Testis (tissue), 2 donors: ENCODE measurements at regions not wholly inside any gene's neighbourhood (a gene's known extent, or its start where the extent isn't known, plus 50 kb on each side); places are given as distances from the start of the nearest gene placed in this dataset.

Experiments
- DNase-seq: peaks from one replicate; pipeline ENCODE4 v3.0.0-alpha.2; 2019
- H3K27ac ChIP-seq, 2 donors: fragments of 200-600 bp; sonication (generic); one replicate each; pipeline ENCODE4 v1.5.1; 2019
- H3K27me3 ChIP-seq: fragments of 200-600 bp; sonication (generic); one replicate; pipeline ENCODE4 v1.5.1; 2019
- H3K36me3 ChIP-seq: fragments of 200-600 bp; sonication (generic); one replicate; pipeline ENCODE4 v1.5.1; 2017; ENCODE audit warnings: low read depth; ENCODE audit errors: missing control alignments
- H3K4me1 ChIP-seq: fragments of 200-600 bp; sonication (generic); one replicate; pipeline ENCODE4 v1.5.1; 2019
- H3K4me3 ChIP-seq, 2 donors: fragments of 200-600 bp; sonication (generic); one replicate each; pipeline ENCODE4 v1.5.1; 2017 to 2019
- H3K9me3 ChIP-seq: fragments of 200-600 bp; sonication (generic); one replicate; pipeline ENCODE4 v1.5.1; 2017
- CTCF ChIP-seq, 3 experiments: fragments of 450-650 bp in 2 of 3; fragments of 200-600 bp in 1 of 3; sonication (generic) in 1 of 3; IDR thresholded peaks; one replicate each; pipeline ENCODE4 v1.5.1; 2016 to 2019; ENCODE audit warnings: antibody characterized with exemption in 3 of 3, mild to moderate bottlenecking in 2 of 3, moderate library complexity in 1 of 3
- POLR2A ChIP-seq: fragments of 450-650 bp; IDR thresholded peaks from one replicate; pipeline ENCODE4 v1.6.1; 2017; ENCODE audit warnings: antibody characterized with exemption, mild to moderate bottlenecking, moderate library complexity
- WGBS, 2 donors: methylation state at CpG; one replicate each; pipeline ENCODE4 v1.1.5; 2018; 5-methylcytosine and 5-hydroxymethylcytosine counted together
- intact Hi-C: fragments of 100-400 bp; cut with DNase I; formaldehyde crosslinking; loops from one replicate; pipeline ENCODE4 v1.15.1; 2023; ENCODE audit warnings: low total_unique reads

GRCh38 chr1:91130256-91130985 is 108.6 kb upstream of the ZNF644 start:
- Histone ChIP-seq H3K27ac (no peak overlapping the region), H3K4me3 (no peak overlapping the region), H3K4me1 (no peaks in the 10 kb centered on the region), H3K36me3 (no peaks in the 10 kb centered on the region), H3K9me3 (no peaks in the 10 kb centered on the region), H3K27me3 (no peaks in the 10 kb centered on the region)
- no peak for DNase-seq
- WGBS, 2 donors: 93 to 95% methylated on average over 5 of the region's 5 CpGs
- TF ChIP-seq CTCF (IDR thresholded peaks at IDR 0.05): no peak
- no peak for TF ChIP-seq POLR2A
- intact Hi-C loops: no loop called here

GRCh38 chr1:91129458-91129857 is 107.6 kb upstream of the ZNF644 start:
- WGBS, 2 donors: 47 to 61% methylated on average over 3 of the region's 3 CpGs
- no peak for DNase-seq
- intact Hi-C loops: no loop called here
- Histone ChIP-seq H3K4me3 (no peak overlapping the region), H3K27ac (no peak overlapping the region), H3K9me3 (no peaks in the 10 kb centered on the region), H3K4me1 (no peaks in the 10 kb centered on the region), H3K36me3 (no peaks in the 10 kb centered on the region), H3K27me3 (no peaks in the 10 kb centered on the region)
- TF ChIP-seq POLR2A (no peak), CTCF (IDR thresholded peaks at IDR 0.05) (no peak)

GRCh38 chr1:91129017-91129416 is 107.2 kb upstream of the ZNF644 start:
- TF ChIP-seq POLR2A (no peak), CTCF (IDR thresholded peaks at IDR 0.05) (no peak)
- intact Hi-C loops: no loop called here
- H3K4me1 ChIP-seq: no peaks in the 10 kb centered on the region
- no peaks in the 10 kb centered on the region for H3K36me3 ChIP-seq
- H3K4me3 ChIP-seq: no peak overlapping the region
- DNase-seq: no peak
- 46 to 89% methylated on average over 1 of the region's 1 CpG for WGBS, 2 donors
- no peak overlapping the region for H3K27ac ChIP-seq
- H3K27me3 ChIP-seq: no peaks in the 10 kb centered on the region
- H3K9me3 ChIP-seq: no peaks in the 10 kb centered on the region

DNA sequence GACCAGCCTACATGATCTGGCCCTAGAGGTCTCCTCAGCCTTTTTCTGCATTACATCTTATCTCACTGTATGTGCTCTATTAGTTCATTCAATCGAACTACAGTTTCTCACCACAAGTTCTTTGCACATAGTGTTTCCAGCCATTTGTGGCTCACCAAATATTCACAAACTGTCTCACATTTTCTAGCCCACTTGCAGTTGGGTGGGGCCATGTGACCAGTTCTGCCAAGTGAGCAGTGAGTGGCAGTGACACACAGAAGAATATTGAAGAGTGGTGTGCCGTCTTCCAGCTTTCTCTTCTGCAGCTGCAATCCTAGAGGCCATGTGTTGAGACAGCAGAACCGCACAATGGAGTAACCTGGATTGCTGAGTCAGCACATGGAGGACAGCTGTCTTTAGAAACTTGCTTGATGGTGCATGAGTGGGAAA is 103.2 kb upstream of the ZNF644 start:
- no peaks in the 10 kb centered on the region for H3K9me3 ChIP-seq
- 71 to 75% methylated on average over 3 of the region's 3 CpGs for WGBS, 2 donors
- intact Hi-C loops: no loop called here
- H3K27ac ChIP-seq: no peak overlapping the region
- no peaks in the 10 kb centered on the region for H3K4me1 ChIP-seq
- H3K4me3 ChIP-seq: no peak overlapping the region
- H3K36me3 ChIP-seq: no peaks in the 10 kb centered on the region
- no peak for TF ChIP-seq CTCF (IDR thresholded peaks at IDR 0.05)
- TF ChIP-seq POLR2A: no peak
- H3K27me3 ChIP-seq: no peaks in the 10 kb centered on the region
- no peak for DNase-seq
